ENCODE measurements at regions not wholly inside any gene's neighbourhood (a gene's known extent, or its start where the extent isn't known, plus 50 kb on each side); places are given as distances from the start of the nearest gene placed in this dataset.
A peak's percentile ranks its signal among the peaks of the same experiment; 100 is the strongest.
"Not testable (repeated sequence)": the region's sequence is repeated elsewhere in the genome, so short reads cannot be mapped to it uniquely, and the experiment has no call there.

DNA sequence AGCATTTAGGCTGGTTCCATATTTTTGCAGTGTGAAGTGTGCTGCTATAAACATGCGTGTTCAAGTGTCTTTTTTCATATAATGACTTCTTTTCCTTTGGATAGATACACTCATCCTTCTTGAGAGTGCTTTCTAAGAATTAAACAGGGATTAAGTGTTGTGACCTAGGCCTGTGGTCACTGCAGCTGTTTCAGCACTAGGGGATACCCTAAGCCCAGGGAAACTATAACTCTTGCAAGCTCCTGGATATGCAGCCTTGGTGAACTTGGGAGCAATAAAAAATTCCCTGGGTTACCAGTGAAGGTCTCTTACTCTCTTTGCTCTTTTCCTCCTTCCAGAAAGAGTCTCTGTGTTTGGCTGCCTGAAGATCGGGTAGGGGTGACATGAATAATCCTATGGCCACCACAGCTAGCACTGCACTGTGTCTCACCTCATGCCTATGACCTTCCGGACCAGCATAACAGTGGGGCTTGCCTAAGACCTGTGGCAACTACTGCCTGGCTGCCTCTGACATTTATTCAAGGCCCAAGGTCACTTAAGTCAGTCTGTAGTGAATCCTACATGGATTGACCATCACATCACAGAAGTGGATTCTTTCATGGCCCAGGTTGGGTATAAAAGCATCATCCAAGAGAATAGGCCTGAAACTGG, 799.7 kb downstream of the DACH1 start:
- no peak for DNase-seq

DNA sequence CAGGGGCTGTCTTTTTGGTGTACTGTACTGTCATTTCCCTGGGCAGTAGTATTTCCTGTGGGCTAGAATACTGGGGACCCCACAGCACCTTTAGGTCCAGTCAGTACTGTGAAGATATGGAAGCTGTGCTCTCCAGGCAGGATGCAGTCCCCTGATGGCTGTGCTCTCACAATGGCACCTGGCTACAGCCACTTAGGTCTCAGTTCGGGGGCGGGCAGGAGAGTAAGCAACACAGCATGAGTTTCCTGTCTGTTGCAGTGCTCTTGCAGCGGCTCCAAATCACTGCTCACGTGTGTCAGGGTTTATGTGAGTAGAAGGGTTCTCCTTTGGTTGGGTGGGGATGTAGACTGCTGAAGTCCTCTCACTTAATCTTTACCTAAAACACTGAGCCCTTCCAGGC, 810.4 kb downstream of the DACH1 start:
- DNase-seq, result no peak

DNA sequence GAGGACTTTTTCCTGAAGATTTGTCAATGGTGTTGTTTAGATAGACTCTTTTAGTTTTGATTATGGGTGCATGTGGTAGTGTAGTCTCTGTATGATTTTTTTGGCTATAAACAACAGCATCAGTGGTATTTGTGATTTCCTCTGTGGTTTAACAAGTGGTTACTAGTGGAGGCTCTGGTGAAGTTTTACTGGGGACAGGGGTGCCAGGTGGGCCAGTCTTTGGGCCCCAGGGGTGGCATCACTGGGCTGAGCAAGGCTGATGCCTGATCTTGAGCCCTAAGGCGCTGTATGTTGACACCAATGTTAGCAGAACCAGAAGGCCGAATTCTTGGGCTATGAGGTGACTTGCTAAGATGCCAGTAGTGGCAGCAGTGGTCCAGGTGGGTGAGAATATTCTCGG, 811.4 kb downstream of the DACH1 start:
- DNase-seq, result no peak

DNA sequence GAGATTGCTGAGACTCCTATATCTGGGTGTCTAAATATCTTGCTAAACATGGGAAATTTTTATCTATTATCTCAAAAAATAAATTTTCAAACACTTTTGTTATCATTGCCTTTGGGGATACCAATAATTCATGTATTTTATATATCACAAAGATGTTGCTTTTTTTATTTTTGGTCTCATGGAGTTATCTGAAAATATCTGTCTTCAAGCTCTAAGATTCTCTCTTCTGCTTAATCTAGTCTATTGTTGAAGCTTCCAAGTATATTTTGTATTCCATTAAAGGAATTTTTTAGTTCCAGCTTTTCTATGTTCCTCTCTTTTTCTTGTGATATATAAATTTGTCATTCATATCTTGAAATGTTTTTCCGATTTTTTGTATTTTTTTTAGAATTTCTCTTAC, 812.0 kb downstream of the DACH1 start:
- DNase-seq, result no peak

DNA sequence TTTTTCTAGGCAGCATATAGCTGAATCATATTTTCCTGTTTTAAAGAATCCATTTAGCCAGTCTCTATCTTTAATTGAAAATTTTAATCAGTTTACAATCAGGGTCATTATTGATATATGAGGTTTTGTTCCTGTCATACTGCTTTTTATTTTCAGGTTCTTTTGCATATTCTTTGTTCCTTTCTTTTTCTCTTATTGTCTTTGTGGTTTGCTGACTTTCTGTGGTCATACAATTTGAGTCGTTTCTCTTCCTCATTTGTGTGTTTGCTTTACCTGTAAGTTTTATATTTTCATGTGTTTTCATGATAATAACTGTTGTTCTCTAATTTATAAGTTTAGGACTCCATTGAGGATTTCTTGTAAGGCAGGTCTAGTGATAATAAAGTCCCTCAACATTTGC, 812.6 kb downstream of the DACH1 start:
- DNase-seq, result no peak

DNA sequence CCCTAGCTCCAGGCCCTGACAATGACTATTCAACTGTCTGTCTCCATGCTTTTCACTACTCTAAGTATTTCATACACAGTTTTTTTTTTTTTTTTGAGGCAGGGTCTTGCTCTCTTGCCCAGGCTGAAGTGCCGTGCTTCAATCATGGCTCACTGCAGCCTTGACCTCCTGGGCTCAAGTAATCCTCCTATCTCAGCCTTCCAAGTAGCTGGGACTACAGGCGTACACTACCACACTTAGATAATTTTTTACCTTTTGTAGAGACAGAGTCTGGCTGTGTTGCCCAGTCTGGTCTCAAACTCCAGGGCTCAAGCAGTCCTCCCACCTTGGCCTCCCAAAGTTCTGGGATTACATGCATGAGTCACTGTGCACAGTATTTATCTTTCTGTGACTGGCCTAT, 815.4 kb downstream of the DACH1 start:
- DNase-seq, result no peak

DNA sequence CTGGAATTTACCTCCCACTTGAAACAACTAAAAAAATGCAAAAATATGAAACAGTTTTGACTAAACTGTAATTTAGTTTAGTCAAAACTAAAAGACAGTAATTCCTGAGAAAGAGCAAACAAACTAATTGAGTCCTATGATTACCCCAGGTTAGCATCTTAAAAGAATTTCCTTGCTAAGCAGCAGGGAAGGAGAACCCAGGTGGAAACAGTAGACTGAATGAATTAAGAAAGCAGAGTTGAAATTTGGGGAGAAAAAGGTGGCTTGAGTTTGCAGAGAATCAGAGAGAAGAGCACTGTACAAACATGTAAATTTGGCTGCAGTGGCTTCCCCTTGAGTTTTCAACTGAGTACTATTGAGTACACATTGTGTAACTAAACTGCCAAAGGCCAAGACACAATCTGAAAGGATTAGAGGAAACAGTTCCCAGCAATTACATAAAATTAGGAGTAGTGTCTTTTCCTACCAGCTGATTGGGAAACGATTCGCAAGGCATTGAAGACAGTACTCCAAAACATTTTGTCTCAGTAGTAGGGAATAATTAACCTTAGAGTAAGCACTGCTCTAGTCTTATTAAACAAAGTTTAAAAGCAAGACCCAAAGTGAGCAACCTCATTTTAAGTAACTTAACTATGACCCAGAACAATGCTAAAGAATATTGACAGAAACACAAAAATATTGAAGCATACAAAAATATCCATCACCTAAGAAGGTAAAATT, 820.5 kb downstream of the DACH1 start:
- DNase-seq, result no peak

DNA sequence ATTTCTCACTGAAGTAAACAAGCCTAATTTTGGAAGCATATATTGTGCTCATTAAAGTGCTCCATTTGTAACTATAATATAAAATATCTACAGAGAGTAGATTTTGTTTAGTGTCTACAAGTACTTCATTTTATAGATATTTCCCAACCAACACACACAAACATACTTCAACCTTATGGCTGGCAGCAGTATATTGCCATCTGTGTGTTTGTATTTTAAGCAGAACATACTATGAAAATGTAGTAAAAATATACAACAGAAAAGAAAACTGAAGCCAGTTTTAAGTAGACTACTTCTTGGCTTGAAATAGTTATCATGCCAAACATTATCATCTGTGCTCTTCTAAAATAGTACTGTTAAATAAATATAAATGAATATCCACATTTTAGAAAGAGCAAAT, 821.9 kb downstream of the DACH1 start:
- DNase-seq, result no peak

DNA sequence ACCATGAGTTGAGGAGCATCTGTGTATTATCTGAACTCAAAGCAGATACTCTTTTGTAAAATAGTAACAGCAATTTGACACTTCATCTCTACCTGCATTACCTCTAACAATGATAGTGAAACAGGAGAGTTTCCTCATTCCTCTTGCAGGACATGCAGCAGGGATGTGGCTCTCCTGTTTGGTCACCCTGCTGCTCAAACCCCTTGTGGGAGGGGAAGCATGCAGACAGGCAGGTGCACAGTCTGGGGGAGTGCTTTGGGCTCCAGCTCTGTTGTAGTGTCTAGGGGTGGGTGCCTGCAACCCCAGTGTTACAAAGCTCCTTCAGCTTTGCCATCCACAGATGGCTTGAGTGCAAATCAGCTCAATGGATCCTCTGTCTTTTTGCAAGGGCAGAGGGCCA, 827.6 kb downstream of the DACH1 start:
- DNase-seq, result no peak

DNA sequence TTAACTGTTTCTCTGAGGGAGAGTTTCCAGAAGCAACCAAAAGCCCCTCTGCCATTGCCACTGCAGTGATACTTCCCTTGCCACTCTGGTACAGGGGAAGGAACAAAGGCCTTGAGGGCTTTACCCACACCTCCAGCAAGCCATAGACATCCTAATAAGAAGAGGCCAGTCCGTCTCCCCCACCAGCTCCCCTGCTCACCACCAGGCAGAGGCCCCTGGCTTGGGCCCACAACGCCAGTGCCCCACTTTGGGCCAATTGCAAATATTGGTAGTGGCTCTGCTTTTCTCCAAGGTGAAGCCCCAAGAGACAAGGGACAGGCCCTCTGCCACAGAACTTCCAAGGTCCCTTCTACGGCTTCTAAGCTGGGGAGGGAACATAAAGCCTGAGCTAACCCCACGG, 833.0 kb downstream of the DACH1 start:
- DNase-seq, result no peak

DNA sequence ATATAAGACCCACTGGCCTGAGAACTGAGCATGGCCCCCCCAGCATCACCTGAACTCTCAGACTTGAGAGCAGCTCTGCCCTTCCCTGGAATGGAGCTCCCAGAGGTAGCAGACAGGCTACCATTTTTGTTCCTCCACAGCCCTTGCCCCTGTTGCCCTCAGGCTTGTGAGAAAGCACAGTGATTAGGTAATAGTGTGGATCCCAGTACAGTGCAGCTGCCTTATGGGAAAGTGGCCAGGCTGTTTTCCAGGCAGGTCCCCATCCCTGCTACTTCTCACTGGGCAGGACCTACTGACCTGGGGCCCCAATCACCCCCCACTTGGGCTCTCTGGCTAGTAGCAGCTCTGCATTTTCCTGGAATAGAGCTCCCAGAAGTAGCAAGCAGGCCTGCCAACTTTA, 834.0 kb downstream of the DACH1 start:
- no peak for DNase-seq

DNA sequence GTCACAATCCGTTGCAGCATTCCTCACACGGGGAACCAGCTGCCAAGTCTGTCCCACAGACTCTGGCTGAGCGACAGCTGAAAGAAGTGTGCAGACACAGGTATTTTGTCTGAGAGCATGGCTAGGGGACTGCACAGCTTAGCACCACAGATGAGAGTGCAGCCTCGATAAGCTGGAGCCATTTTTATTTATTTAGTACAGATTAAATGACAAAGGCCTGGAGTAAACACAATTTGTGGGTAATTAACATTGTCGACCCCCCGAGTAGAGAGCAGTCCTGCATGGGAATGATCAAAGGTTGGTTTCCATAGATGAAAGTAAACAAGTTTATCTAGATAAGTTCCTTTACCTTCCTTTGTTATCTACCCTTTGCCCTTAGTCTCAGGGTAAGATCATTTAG, 836.2 kb downstream of the DACH1 start:
- no peak for DNase-seq

DNA sequence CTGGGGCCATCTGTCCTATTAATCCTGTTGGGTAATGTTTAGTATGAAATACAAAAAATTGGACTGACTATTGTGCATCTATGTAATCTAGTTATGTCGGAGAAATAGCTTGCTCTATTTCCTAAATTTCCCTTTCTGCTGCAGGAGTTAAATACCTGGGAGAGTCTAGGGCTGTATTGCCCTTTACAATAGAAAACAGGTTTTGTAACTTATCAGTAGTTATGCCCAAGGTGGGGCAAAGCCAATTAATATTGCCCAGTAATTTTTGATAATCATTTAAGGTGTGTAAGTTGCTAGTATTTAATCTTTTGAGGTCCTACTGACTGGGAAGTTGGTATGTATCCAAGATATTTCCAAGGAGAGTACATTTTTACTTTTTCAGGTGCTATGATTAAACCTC, 838.1 kb downstream of the DACH1 start:
- DNase-seq, result no peak

DNA sequence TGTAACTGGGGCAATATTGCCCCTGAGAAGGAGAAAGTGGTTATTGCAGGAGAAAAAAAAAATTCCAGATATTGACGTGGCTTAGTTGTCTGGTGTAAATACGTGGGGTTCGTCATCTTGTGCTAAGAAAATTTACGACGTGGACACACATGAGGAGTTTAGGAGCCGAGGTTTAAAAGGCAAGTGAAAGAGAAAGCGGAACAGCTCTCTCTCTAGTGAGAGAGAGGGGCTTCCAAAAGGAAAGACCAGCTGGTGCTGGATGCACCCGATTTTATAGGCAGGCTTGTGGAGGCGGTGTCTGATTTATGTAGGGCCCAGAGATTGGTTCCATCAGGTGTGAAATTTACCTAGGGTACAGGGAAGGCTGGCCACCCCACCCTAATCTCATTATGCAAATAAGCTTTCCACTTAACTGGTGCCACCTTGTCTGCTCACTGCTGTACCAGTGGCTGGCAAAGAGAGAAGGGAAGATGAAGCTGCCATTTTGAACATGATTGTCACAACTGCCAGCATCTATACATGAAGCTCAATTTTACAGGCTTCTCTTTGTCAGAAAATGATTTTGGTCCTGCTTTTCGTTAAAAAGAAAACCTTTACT, 845.1 kb downstream of the DACH1 start:
- DNase-seq, result peak; percentile 38

DNA sequence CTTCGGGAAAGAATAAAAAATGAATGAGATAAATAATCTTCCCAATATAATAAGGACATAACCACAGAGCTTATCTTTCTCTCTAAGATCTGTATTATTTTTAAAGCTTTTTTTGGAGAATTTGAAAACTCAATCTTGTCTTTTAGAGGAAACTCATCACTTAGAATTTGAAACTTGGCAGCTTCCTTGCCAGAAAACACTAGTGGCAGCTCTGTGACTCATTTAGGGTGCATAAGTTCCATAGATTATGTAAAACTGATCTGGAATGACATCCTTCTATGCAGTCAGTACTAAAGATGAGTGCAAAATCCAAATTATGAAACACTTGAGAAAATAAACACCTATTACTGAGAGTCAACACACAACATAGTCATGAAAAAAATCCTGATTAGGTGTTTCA, 848.0 kb downstream of the DACH1 start:
- no peak for DNase-seq

DNA sequence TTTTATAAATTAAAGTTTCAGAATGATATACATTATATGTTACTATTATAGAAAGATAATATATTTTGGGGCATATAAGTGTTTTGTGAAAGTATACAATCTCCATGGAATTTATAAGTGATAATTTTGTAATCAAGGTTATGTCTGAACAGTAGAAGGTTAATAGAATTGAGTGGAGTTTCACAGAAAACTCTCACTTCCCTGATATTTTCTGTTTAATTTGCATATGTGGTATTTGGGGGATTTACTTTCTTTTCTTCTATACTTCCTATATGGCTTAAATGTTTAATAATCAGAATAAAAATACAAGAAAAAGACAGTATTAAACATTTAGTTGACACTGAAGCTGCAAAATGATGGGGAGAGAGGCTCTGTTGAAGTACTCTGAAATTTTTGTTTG, 848.5 kb downstream of the DACH1 start:
- DNase-seq, result no peak

DNA sequence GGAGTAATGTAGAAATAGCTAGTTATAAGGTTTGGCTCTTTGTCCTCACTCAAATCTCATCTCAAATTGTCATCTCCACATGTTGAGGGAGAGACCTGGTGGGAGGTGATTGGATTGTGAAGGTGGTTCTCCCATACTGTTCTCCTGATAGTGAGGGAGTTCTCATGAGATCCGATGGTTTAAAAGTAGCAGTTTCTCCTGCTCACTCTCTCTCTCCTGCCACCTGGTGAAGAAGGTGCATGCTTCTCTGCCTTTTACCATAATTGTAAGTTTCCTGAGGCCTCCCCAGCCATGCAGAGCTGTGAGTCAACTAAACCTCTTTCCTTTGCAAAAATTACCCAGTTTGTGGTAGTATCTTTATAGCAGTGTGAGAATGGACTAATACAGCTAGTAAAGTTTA, 849.4 kb downstream of the DACH1 start:
- DNase-seq, result no peak

DNA sequence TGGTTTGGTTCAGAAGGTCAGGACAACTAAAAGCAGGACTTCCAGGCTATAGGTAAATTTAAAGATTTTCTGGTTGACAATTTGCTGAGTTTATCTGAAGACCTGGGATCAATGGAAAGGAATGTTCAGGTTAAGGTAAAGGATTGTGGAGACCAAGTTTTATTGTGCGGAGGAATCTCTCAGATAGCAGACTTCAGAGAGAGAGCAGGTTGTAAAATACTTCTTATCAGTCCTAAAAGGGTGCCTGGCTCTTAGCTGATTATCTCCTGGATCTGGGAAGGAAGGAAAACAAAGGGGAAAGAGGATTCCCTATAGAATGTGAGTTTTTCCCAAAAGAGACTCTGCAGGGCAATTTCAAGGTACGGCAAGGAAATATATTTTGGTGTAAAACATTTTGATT, 851.5 kb downstream of the DACH1 start:
- DNase-seq, result no peak

DNA sequence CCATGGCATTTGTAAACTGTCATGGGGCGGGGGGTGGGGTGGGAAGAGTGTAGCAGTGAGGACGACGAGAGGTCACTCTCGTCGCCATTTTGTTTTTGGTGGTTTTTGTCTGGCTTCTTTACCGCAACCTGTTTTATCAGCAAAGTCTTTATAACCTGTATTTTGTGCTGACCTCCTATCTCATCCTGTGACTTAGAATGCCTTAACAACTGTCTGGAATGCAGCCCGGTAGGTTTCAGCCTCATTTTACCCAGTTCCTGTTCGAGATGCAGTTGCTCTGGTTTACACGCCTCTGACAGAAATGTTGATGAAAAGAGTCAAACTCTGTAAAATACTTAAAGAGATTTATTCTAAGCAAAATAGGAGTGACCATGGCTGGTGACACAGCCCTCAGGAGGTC, 852.0 kb downstream of the DACH1 start:
- no peak for DNase-seq

DNA sequence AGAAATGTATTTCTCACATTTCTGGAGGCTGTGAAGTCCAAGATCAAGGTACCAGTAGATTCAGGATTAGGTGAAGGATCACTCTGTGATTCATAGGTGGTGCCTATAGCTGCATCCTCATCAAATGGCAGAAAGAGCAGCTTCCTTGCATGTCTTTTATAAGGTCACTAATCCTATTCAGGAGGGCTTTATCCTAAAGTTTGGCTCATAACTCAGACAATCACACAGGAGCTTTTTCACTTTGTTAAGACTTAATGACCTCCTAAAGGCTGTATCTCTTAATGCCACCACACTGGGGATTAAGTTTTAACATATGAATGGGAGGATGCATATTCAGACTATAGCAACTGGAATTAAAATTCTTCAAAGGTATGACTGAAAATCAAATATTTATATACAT, 861.1 kb downstream of the DACH1 start:
- DNase-seq, result no peak

DNA sequence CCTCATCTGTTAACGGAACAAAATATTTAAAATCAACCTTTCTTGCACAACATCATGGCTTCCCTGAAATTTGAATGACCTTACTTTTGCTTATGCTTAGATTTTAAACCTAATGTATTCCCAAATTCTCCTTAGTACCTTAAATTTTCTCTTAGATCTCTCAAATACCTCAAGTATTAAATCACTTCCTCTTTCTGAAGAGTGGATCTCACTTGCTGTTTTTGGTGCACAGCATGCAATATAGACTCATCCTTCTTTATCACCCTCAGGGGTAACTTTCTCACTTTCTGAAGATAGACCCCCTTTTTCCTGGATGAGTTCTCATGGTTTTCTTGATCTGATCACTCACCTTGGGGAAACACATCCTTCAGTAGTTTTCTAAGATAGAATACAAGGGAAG, 871.7 kb downstream of the DACH1 start:
- no peak for DNase-seq

DNA sequence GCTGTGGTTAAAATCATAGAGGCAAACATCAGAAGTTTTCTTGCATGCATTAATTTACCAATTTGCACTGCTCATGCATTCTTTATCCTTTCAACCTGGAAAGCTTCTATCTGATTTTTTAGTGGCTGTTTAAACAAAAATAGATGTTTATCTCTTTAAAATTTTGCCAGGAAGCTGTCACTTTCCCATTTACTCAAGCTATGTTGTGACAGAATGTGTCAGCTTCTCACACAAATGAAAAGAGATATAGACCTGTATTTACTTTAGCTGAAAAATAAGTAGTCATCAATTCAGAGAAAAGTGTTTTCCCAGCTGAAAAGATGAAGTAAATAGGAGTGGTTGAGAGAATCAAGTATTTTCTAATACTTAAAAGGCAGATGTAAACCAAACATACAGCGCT, 872.8 kb downstream of the DACH1 start:
- DNase-seq, result no peak

DNA sequence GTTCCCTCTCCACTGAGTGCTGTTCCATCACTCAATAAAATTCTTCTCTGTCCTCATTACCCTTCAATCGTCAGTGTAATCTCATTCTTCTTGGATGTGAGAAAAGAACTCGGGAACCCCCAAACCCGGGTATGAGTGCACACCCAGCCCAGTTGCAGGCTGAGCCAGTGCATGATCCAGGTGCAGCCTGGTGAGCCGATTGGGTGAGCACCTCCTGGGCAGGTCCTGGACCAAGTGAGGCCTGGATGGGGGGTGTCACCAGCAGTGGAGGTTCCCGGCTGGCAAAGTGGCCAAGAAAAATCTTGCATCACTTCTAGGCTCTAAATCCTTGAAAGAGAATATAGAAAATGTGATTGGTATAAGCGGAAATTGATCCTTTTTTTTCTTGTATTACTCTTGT, 878.8 kb upstream of the KLHL1 start:
- DNase-seq, result no peak

DNA sequence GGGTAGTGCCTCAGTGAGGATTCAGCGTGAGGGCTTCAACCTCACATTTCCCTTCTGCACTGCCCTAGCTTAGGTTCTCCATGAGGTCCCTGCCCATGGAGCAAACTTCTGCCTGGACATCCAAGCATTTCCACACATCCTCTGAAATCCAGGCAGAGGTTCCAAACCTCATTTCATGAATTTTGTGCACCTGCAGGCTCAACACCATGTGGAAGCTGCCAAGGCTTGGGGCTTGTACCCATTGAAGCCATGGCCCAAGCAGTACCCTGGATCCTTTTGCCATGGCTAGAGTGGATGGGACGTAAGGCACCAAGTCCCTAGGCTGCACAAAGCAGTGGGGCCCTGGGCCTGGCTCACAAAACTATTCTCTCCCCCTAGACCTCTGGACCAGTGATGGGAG, 877.1 kb upstream of the KLHL1 start:
- DNase-seq, result no peak

DNA sequence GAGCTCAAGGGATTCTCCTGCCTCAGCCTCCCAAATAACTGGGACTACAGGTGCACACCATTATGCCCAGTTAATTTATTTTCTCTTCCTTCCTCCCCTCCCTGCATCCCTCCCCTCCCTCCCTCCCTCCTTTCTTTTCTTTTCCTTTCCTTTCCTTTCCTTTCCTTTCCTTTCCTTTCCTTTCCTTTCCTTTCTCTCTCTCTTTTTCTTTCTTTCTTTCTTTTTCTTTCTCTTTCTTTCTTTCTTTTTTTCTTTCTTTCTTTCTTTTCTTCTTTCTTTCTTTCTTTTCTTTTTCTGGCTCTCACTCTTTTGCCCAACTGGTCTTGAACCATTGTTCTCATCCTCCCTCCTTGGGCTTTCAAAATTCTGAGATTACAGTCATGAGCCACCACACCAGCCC, 873.0 kb upstream of the KLHL1 start:
- DNase-seq, result not testable (repeated sequence)
